Stomach (tissue), 8 donors: ENCODE measurements at regions not wholly inside any gene's neighbourhood (a gene's known extent, or its start where the extent isn't known, plus 50 kb on each side); places are given as distances from the start of the nearest gene placed in this dataset.
"Not testable (repeated sequence)": the region's sequence is repeated elsewhere in the genome, so short reads cannot be mapped to it uniquely, and the experiment has no call there.

Experiments used
- DNase-seq, 2 donors: peaks; one replicate each; pipeline versions ENCODE4 v3.0.0 to v3.0.0-alpha.2; 2013 to 2019
- H3K27ac ChIP-seq, 5 donors: fragments of 200-600 bp in 4 of 5; sonication (generic) in 4 of 5; one replicate each; pipeline ENCODE4 v1.5.1; 2013 to 2019; ENCODE audit warnings: mild to moderate bottlenecking in 1 of 5, moderate library complexity in 1 of 5
- H3K27me3 ChIP-seq, 3 donors: fragments of 200-600 bp; sonication (generic); one replicate each; pipeline ENCODE4 v1.5.1; 2017 to 2019; ENCODE audit warnings: mixed run types in 1 of 3
- H3K36me3 ChIP-seq, 4 donors: fragments of 200-600 bp; sonication (generic); 1 replicate in 3 of 4; 2 replicates in 1 of 4; pipeline ENCODE4 v1.5.1; 2016 to 2019
- H3K4me1 ChIP-seq, 4 donors: fragments of 200-600 bp; sonication (generic); one replicate each; pipeline ENCODE4 v1.5.1; 2016 to 2019
- H3K4me3 ChIP-seq, 4 donors: fragments of 200-600 bp; sonication (generic) in 3 of 4; one replicate each; pipeline ENCODE4 v1.5.1; 2016 to 2019; ENCODE audit warnings: mild to moderate bottlenecking in 1 of 4
- H3K9me3 ChIP-seq, 4 donors: fragments of 200-600 bp; sonication (generic); one replicate each; pipeline ENCODE4 v1.5.1; 2016 to 2019
- CTCF ChIP-seq, 7 experiments: fragments of 450-650 bp in 4 of 7; fragments of 200-600 bp in 3 of 7; sonication (generic) in 3 of 7; IDR thresholded peaks; one replicate each; pipeline ENCODE4 v1.5.1; 2016 to 2019; ENCODE audit warnings: antibody characterized with exemption in 7 of 7, control low read depth in 2 of 7, mild to moderate bottlenecking in 1 of 7
- EP300 ChIP-seq: sonication (generic); formaldehyde crosslinking; IDR thresholded peaks from one replicate; pipeline ENCODE4 v1.6.1; 2017; ENCODE audit warnings: antibody characterized with exemption
- POLR2A ChIP-seq, 4 donors: fragments of 450-650 bp; IDR thresholded peaks; one replicate each; pipeline ENCODE4 v1.6.1; 2016; ENCODE audit warnings: antibody characterized with exemption in 4 of 4, control low read depth in 2 of 4, mild to moderate bottlenecking in 1 of 4, moderate library complexity in 1 of 4
- POLR2AphosphoS5 ChIP-seq, 3 donors: sonication (generic); formaldehyde crosslinking; IDR thresholded peaks; one replicate each; pipeline ENCODE4 v1.6.1; 2016; ENCODE audit warnings: antibody characterized with exemption in 3 of 3
- WGBS, 5 donors: extraction: QIAGEN DNeasy Blood & Tissue Kit in 3 of 5; methylation state at CpG; one replicate each; pipeline versions ENCODE4 v1.1.5 to v1.1.7; 2013 to 2018; 5-methylcytosine and 5-hydroxymethylcytosine counted together
- intact Hi-C: fragments of 100-400 bp; cut with DNase I; formaldehyde crosslinking; loops from one replicate; pipeline ENCODE4 v1.15.1; 2023; ENCODE audit warnings: low total_unique reads
- donor health status: healthy with polysubstance abuse.
- donor health status: Bipolar disorder and iron deficiency.
- donor health status: healthy.

GRCh38 chr3:176615826-176616225, 581.5 kb downstream of the TBL1XR1 start:
- Histone ChIP-seq H3K36me3 (no peaks in the 10 kb centered on the region), H3K27me3 (no peaks in the 10 kb centered on the region), H3K4me1 (no peaks in the 10 kb centered on the region), H3K27ac (no peak overlapping the region), H3K4me3 (no peak overlapping the region), H3K9me3 (no peaks in the 10 kb centered on the region)
- TF ChIP-seq POLR2AphosphoS5 (IDR thresholded peaks at IDR 0.05) (no peak), EP300 (no peak), CTCF (IDR thresholded peaks at IDR 0.05) (no peak), POLR2A (IDR thresholded peaks at IDR 0.05) (no peak)
- no peak for DNase-seq
- intact Hi-C loops: no loop called here

- H3K27me3 ChIP-seq: no peaks in the 10 kb centered on the region
- H3K36me3 ChIP-seq: no peaks in the 10 kb centered on the region
- H3K27ac ChIP-seq: no peak overlapping the region
- no peak for TF ChIP-seq POLR2AphosphoS5 (IDR thresholded peaks at IDR 0.05)
- no peak for TF ChIP-seq EP300
- TF ChIP-seq CTCF (IDR thresholded peaks at IDR 0.05): no peak
- no peak for TF ChIP-seq POLR2A (IDR thresholded peaks at IDR 0.05)
- H3K4me3 ChIP-seq: no peak overlapping the region
- intact Hi-C loops: no loop called here
- WGBS, 5 donors: 64 to 87% (median 78%) methylated on average over 1 of the region's 1 CpG
- DNase-seq: no peak
- no peaks in the 10 kb centered on the region for H3K4me1 ChIP-seq
- no peaks in the 10 kb centered on the region for H3K9me3 ChIP-seq
These were observed 585.6 kb downstream of the TBL1XR1 start for GRCh38 chr3:176611703-176612102.

- Histone ChIP-seq H3K27me3 (no peaks in the 10 kb centered on the region), H3K27ac (no peak overlapping the region), H3K9me3 (no peaks in the 10 kb centered on the region), H3K4me3 (no peak overlapping the region), H3K36me3 (no peaks in the 10 kb centered on the region), H3K4me1 (no peaks in the 10 kb centered on the region)
- no peak for DNase-seq
- WGBS, 5 donors: 73 to 96% (median 90%) methylated on average over 5 of the region's 5 CpGs
- TF ChIP-seq CTCF (IDR thresholded peaks at IDR 0.05) (no peak), EP300 (no peak), POLR2AphosphoS5 (IDR thresholded peaks at IDR 0.05) (no peak), POLR2A (IDR thresholded peaks at IDR 0.05) (no peak)
- intact Hi-C loops: no loop called here
These were observed 587.9 kb downstream of the TBL1XR1 start for GRCh38 chr3:176609361-176609760.

- H3K4me3 ChIP-seq, H3K27ac ChIP-seq, H3K27me3 ChIP-seq, intact Hi-C loops, H3K9me3 ChIP-seq, DNase-seq, H3K36me3 ChIP-seq, H3K4me1 ChIP-seq: not testable (repeated sequence)
- 93 to 99% (median 96%) methylated on average over 2 of the region's 2 CpGs for WGBS, 5 donors
These were observed 591.7 kb downstream of the TBL1XR1 start for GRCh38 chr3:176605553-176605952.

- TF ChIP-seq POLR2AphosphoS5 (IDR thresholded peaks at IDR 0.05) (no peak), CTCF (IDR thresholded peaks at IDR 0.05) (no peak), EP300 (no peak), POLR2A (IDR thresholded peaks at IDR 0.05) (no peak)
- no peak overlapping the region for H3K4me3 ChIP-seq
- intact Hi-C loops: no loop called here
- DNase-seq: no peak
- no peaks in the 10 kb centered on the region for H3K36me3 ChIP-seq
- H3K27ac ChIP-seq: no peak overlapping the region
- peaks cover 0 to 10% (median 0%) of the 10 kb centered on the region in 4 donors for H3K4me1 ChIP-seq
- no peaks in the 10 kb centered on the region for H3K9me3 ChIP-seq
- H3K27me3 ChIP-seq: no peaks in the 10 kb centered on the region
These were observed 602.0 kb downstream of the TBL1XR1 start for GRCh38 chr3:176595307-176595706.
